HL-60 (cell line): ENCODE measurements at regions not wholly inside any gene's neighbourhood (a gene's known extent, or its start where the extent isn't known, plus 50 kb on each side); places are given as distances from the start of the nearest gene placed in this dataset.

Experiments
- DNase-seq, 2 experiments: peaks; one replicate each; pipeline ENCODE4 v3.0.0-alpha.2; 2010 to 2020; ENCODE audit warnings: low read depth in 1 of 2, low spot score in 1 of 2
- H3K27ac ChIP-seq: fragments of 250-450 bp; sonication (Bioruptor Pico); replicated peaks from 2 replicates; pipeline ENCODE4 v1.5.1; 2020; ENCODE audit warnings: mild to moderate bottlenecking, moderate library complexity
- H3K27me3 ChIP-seq: fragments of 250-450 bp; sonication (Bioruptor Pico); 2 replicates; pipeline ENCODE4 v1.5.1; 2021; ENCODE audit warnings: mild to moderate bottlenecking, moderate library complexity; ENCODE audit not compliant: insufficient read depth, poor library complexity, severe bottlenecking
- H3K4me3 ChIP-seq: replicated peaks from 2 replicates; pipeline ENCODE4 v1.5.1; 2011; ENCODE audit warnings: mild to moderate bottlenecking, control low read depth, low read length; ENCODE audit not compliant: insufficient read depth
- GABPA ChIP-seq: IDR thresholded peaks from 2 replicates; pipeline ENCODE4 v1.6.1; 2012; ENCODE audit warnings: low read depth
- POLR2AphosphoS5 ChIP-seq: IDR thresholded peaks from 2 replicates; pipeline ENCODE4 v1.6.1; 2012; ENCODE audit warnings: low read depth
- SPI1 ChIP-seq: IDR thresholded peaks from 2 replicates; pipeline ENCODE4 v1.6.1; 2012; ENCODE audit warnings: low read depth, mild to moderate bottlenecking, borderline replicate concordance
- TF ChIP-seq, protein P1 (sequence below): IDR thresholded peaks from one replicate; pipeline ENCODE4 v1.5.1; 2011; ENCODE audit warnings: low read length, control low read depth, inconsistent platforms; ENCODE audit not compliant: insufficient read depth
- TF ChIP-seq, protein P2 (sequence below): IDR thresholded peaks from 2 replicates; pipeline ENCODE4 v1.6.1; 2012; ENCODE audit warnings: low read depth; ENCODE audit not compliant: insufficient replicate concordance

DNA sequence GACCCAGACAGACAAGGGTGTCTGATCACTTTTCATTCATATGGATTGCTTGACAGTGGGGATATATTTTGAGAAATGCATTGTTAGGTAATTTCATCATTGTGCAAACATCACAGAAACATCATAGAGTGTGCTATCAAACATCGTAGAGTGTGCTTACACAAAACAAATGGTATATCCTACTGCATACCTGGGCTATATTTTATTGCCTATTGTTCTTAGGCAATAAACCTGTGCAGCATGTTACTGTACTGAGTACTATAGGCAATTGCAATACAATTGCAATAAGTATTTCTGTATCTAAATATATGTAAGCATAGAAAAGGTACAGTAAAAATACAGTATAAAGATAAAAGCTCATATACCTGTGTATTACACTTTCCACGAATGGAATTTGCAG lies 319.1 kb downstream of the KIF20B start:
- H3K27me3 ChIP-seq: no peaks in the 10 kb centered on the region
- no peak for DNase-seq
- no peak overlapping the region for H3K4me3 ChIP-seq
- no peak overlapping the region for H3K27ac ChIP-seq
- no peak for TF ChIP-seq GABPA
- TF ChIP-seq, protein P1, sequence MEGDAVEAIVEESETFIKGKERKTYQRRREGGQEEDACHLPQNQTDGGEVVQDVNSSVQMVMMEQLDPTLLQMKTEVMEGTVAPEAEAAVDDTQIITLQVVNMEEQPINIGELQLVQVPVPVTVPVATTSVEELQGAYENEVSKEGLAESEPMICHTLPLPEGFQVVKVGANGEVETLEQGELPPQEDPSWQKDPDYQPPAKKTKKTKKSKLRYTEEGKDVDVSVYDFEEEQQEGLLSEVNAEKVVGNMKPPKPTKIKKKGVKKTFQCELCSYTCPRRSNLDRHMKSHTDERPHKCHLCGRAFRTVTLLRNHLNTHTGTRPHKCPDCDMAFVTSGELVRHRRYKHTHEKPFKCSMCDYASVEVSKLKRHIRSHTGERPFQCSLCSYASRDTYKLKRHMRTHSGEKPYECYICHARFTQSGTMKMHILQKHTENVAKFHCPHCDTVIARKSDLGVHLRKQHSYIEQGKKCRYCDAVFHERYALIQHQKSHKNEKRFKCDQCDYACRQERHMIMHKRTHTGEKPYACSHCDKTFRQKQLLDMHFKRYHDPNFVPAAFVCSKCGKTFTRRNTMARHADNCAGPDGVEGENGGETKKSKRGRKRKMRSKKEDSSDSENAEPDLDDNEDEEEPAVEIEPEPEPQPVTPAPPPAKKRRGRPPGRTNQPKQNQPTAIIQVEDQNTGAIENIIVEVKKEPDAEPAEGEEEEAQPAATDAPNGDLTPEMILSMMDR: no peak
- TF ChIP-seq POLR2AphosphoS5: no peak
- TF ChIP-seq, protein P2, sequence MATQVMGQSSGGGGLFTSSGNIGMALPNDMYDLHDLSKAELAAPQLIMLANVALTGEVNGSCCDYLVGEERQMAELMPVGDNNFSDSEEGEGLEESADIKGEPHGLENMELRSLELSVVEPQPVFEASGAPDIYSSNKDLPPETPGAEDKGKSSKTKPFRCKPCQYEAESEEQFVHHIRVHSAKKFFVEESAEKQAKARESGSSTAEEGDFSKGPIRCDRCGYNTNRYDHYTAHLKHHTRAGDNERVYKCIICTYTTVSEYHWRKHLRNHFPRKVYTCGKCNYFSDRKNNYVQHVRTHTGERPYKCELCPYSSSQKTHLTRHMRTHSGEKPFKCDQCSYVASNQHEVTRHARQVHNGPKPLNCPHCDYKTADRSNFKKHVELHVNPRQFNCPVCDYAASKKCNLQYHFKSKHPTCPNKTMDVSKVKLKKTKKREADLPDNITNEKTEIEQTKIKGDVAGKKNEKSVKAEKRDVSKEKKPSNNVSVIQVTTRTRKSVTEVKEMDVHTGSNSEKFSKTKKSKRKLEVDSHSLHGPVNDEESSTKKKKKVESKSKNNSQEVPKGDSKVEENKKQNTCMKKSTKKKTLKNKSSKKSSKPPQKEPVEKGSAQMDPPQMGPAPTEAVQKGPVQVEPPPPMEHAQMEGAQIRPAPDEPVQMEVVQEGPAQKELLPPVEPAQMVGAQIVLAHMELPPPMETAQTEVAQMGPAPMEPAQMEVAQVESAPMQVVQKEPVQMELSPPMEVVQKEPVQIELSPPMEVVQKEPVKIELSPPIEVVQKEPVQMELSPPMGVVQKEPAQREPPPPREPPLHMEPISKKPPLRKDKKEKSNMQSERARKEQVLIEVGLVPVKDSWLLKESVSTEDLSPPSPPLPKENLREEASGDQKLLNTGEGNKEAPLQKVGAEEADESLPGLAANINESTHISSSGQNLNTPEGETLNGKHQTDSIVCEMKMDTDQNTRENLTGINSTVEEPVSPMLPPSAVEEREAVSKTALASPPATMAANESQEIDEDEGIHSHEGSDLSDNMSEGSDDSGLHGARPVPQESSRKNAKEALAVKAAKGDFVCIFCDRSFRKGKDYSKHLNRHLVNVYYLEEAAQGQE: no peak
- no peak for TF ChIP-seq SPI1

DNA sequence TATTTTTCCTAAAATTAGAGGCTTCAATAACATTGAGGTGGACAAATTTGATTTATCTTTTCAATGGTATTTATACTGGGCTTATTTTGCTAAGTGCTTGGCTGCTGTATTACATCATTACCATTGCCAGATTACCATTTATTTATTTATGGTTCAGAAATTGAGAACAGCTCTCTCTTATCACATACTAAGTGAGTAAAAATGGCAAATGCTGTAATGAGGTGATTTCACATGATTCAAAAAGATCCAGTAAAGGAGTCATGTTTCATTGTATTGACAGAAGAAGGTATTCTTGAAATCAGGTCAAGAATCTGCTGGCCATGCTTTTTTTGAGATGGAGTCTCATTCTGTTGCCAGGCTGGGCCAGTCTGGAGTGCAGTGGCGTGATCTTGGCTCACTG lies 322.6 kb downstream of the KIF20B start:
- TF ChIP-seq GABPA (no peak), SPI1 (no peak), POLR2AphosphoS5 (no peak)
- TF ChIP-seq, protein P2: no peak
- TF ChIP-seq, protein P1: no peak
- Histone ChIP-seq H3K4me3 (no peak overlapping the region), H3K27ac (no peak overlapping the region), H3K27me3 (no peaks in the 10 kb centered on the region)
- DNase-seq: no peak

DNA sequence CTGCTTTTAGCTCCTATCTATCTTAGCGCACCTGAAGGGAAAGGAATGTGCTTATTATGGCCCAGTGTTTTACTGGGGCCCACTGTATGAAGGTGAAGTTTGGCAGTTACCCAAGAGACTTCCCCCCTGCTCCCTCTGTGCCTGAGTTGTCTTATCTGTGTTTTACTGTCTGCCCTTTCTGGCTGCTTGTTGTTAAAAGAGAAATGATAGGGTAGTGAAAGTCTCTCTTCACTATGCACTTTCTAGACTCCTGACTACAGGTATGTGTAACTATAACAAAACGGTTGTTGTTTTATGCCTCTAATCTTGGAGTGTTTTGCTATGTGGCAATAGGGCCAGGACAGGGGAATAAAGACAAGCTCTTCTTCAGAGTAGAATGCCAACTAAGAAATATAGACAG lies 326.9 kb downstream of the KIF20B start:
- no peak for TF ChIP-seq POLR2AphosphoS5
- TF ChIP-seq GABPA: no peak
- TF ChIP-seq, protein P2: no peak
- no peak for TF ChIP-seq SPI1
- TF ChIP-seq, protein P1: no peak
- DNase-seq: no peak
- Histone ChIP-seq H3K27me3 (no peaks in the 10 kb centered on the region), H3K27ac (no peak overlapping the region), H3K4me3 (no peak overlapping the region)
